Endothelial cell of hepatic sinusoid (primary cell): ENCODE measurements at regions not wholly inside any gene's neighbourhood (a gene's known extent, or its start where the extent isn't known, plus 50 kb on each side); places are given as distances from the start of the nearest gene placed in this dataset.
"Not testable (repeated sequence)": the region's sequence is repeated elsewhere in the genome, so short reads cannot be mapped to it uniquely, and the experiment has no call there.

Source experiments
- in situ Hi-C: cut with HindIII; loops from 2 replicates; pipeline ENCODE4 v1.10.0; 2017; ENCODE audit warnings: low sequenced_read_pairs

DNA sequence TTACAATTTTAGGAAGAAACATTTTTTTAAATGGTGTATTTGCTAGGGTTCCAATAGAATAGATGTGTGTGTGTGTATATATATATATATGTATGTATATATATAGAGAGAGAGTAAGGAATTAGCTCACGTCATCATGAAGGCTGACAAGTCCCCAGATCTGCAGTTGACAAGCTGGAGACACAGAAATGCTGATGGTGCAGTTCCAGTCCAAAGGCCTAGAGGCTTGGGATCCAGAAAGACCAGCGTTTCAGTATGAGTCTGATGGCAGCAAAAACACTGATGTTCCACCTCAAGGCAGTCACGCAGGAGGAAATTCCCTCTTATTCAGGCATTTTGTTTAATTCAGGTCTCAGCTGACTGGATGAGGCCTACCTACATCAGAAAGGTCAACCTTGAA lies 386.8 kb downstream of the PTH2R start:
- in situ Hi-C loops: loop anchor here (5.0 kb wide), 1 partner anchor 56 kb away; no protein-coding TSS in a partner anchor

DNA sequence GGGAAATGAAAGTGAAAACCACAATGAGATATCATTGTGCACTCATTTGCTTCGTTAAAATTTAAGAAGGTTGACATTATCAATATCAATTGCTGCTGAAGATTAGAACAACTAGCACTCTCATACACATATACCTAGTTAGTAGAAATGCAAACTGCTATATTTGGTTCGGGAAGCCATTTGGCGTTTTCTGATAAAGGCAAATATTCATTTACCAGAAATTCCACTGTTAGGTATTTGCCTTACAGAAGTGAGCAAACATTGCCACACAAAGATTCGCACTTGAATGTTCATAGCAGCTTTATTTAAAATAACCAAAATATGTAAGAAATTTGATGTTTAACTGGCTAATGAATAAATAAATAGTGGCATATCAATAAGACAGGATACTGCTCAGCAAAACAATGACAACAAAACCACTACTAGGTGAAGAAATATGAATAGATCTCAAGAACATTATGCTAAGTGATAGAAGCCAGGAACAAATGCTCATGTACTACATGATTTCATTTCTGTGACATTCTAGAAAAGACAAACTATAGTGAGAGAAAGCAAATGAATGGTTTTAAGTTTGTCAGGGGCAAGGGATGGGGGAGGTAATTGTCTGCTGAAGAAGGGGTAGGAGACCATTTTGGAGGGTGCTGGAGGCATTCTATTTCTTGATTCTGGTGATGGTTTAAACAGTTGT lies 387.8 kb downstream of the PTH2R start:
- in situ Hi-C loops: loop anchor here (5.0 kb wide), 1 partner anchor 57 kb away; no protein-coding TSS in a partner anchor

DNA sequence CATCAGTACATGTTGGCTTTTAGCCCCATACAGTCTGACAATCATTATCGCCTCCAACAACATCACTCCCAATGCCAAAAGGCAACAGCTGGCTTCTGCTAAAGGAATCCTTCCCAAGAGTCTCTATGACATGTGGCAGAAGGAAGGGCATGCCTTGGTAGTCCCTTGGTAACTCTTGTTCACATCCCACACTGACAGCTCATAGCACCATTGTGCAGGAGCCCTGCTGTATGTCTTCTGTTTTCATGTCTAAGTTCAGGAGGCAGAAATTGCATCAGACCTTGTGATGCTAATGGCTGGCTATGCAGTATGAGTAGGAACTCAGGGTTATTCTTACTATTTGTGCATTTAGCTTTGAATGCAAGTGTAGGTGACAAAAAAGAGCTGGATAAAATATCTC lies 392.1 kb downstream of the PTH2R start:
- in situ Hi-C loops: no loop called here

DNA sequence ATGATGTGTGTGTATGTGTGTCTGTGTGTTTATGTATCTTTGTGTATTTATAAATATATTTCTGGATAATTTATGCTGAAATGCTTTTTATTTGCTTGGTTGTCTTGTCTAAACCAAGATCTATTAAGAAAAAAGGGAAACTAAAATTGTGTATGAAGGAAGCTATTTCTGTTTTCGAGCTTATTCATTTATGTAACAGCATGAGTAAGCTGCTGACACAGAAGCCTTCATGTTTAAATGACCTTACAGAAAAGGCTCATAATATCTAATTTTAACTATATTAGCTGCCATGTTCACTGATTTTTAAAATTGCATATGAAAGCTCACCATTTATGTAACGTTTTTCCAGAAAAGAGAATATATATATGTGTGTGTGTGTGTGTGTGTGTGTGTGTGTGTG lies 392.8 kb downstream of the PTH2R start:
- in situ Hi-C loops: no loop called here

DNA sequence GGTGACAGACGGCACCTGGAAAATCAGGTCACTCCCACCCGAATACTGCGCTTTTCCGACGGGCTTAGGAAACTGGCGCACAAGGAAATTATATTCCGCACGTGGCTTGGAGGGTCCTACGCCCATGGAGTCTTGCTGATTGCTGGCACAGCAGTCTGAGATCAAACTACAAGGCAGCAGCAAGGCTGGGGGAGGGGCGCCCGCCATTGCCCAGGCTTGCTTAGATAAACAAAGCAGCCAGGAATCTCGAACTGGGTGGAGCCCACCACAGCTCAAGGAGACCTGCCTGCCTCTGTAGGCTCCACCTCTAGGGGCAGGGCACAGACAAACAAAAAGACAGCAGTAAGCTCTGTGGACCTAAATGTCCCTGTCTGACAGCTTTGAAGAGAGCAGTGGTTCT lies 394.3 kb downstream of the PTH2R start:
- in situ Hi-C loops: not testable (repeated sequence)

DNA sequence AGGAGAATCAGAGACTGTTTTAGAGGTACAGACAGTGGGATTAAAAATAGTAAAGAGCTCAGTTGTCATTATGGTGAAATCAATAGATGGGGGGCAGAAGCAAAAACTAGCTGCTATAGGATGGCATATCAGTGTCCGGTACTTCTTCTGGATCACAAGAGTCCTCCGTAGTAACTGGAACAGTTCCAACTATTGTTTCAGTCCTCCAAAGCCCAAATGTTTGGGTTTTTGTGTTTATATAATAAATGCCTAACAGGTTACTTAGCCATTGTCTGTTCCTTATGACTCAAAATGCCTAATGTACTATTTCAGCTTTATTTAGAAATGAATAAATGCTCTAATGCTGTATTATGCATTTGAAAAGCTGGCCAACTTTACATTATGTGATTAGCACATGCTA lies 401.2 kb downstream of the PTH2R start:
- in situ Hi-C loops: no loop called here

DNA sequence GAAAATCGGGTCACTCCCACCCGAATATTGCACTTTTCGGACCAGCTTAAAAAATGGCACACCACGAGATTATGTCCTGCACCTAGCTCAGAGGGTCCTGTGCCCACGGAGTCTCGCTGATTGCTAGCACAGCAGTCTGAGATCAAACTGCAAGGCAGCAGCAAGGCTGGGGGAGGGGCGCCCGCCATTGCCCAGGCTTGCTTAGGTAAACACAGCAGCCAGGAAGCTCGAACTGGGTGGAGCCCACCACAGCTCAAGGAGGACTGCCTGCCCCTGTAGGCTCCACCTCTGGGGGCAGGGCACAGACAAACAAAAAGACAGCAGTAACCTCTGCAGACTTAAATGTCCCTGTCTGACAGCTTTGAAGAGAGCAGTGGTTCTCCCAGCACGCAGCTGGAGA lies 405.3 kb downstream of the PTH2R start:
- in situ Hi-C loops: not testable (repeated sequence)

DNA sequence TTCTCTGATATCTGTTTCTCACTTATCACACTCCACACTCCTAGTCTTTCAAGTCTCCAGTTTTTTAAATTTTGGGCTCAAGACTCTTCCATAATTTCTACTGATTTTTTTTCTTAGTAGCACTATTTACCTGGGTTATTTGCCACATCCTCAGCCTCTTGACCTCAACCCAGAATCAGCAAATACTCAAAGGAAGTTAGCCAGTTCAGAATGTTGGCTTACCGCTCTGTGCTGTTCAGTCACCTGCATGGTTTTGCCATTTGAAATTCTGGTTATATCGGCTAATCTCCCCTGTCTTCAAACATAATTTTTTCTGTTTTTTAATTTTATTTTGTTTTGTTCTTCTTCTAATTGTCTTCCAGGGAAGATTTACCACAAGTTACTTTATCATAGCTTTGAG lies 412.6 kb downstream of the PTH2R start:
- in situ Hi-C loops: no loop called here

DNA sequence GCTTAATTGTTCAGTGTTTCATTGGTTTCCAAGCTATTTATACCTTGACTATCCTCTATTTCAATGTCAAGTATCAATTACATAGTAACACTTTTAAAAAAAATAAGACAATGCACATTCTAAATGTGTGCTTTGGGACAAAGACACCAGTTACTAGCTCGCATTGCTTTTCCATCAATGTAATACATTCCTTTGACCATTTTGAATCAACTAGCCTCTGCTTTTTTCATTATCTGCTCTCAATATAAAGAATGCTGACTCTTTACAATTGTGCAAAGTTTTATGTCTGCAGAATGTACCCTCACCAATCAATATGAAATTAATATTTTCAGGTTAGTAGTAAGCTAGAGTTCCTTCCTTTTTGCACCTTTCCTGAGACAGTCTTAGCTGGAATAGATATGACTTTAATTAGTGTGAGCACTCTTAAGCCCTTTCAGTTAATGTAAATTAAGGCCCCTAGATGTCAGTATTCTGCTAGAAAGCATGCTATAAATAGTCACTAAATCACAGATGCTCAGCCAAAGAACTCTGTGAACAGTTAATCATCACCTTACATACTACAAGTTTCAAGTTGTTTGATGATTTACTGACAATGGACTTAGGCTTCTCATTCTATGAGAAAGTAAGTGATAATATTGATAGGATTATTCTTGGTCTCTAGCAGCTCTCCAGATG lies 413.6 kb downstream of the PTH2R start:
- in situ Hi-C loops: no loop called here

DNA sequence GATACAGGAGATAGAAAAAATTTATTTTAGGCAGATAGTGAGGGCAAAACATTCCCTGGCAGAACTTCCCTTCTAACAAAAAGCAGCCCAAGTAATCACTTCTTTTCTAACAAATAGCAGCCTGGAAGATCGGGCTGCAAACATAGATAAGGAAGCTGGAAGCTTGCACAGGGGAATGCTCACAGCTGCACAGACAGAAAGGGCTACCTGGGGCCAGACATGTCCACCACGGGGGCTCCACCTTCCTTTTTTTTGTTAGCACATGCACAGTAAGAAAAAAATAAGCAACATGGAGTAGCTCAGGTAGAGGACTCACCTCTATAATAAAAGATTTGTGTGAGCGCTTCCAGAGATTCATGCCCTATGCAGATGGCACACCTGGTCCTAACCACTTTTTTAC lies 420.5 kb downstream of the PTH2R start:
- in situ Hi-C loops: no loop called here

DNA sequence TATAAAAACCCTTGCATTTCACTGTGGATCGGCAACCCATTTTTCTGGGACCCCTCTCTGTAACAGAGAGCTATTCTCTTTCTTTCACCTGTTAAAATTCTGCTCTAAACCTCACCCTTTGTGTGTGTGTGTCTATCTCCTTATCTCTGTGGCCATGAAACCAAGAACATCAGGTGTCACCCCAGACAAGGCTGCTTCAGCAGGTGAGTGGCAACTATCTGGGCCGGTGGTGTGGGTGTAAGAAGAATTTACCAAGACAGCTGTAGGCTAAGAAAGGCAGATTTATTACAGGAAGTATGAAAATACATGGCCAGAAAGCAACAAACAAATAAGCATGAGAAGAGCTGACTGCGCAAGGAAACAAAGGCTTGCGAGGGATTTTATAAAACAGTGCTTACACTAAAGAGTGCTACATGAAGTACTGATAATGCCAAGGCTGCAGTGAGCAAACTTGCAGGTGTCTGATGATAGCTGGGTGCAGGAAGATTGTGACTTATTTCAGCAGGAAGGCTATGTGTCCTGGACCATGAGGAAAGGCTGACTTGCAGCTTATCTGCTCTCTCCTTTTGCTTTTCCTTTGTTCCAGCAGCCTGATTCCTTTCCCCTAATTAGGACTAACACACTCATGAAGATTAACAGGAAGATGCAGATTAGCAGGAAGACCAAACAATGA lies 421.1 kb downstream of the PTH2R start:
- in situ Hi-C loops: no loop called here

DNA sequence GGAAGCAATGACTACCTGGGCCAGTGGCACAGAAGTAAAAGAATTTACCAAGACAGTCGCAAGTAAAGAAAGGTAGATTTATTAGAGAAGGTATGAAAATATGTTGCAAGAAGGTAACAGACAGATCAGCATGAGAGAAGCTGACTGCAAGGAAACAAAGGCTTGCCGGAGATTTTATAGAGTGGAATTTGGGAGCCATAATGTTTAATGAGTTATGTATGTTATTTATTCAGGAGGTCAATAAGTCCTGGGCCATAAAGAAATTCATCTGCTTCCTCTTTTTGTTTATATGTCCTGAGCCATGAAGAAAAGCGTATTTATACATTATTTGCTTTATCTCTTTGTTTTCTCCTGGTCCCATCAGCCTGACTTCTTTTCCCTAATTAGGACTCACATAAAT lies 423.6 kb downstream of the PTH2R start:
- in situ Hi-C loops: no loop called here

DNA sequence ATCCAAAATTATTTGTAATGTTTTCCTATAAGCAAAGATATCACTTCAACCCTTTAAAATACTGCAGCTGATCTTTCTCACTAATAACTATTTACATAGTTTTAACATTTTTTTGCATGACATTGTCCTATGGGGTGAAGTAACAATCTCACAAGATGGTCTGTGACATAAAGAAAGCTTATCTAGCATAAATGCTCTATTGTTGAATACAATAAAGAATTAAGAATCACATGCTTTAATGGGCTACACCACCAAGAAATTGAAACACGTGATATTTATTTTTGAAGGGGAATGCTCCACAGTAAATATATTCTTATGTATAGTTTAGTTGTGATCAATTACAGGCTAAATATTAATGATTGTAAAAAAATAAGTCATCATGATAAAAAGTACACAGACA lies 441.1 kb downstream of the PTH2R start:
- in situ Hi-C loops: no loop called here

DNA sequence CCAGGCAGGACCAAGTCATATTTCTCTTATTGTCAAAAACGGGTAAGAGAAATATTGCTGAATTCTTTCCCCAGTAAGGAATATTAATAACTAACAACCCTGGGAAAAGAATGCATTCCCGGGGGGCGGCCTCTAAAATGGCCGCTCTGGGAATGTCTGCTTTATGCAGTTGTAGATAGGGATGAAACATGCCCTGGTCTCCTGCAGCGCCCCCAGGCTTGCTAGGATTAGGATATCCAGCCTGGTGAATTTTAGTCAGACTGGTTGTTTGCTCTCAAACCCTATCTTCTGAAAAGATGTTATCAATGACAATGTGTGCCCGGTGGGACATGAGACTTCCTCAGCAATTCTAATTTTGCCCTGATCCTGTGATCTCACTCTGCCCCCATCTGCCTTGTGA lies 448.1 kb downstream of the PTH2R start:
- in situ Hi-C loops: no loop called here

DNA sequence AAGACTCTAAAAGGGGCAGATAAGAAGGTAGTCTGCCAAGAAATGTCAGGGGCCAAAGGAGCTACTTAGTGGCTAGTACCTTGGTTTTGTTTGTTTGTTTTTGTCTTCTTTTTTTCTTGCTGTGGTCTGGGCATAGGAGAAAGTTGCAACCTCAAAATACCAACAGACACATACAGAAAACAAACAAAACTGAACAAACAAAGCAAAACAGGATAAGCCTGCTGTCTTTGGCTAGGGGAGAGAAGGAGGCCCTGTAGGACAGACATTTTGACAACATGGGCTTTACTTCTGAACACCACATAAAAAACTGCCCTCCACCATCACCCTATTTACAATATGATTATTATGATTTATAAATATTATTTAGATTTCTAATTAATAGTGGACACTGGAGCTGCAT lies 460.8 kb downstream of the PTH2R start:
- in situ Hi-C loops: no loop called here

DNA sequence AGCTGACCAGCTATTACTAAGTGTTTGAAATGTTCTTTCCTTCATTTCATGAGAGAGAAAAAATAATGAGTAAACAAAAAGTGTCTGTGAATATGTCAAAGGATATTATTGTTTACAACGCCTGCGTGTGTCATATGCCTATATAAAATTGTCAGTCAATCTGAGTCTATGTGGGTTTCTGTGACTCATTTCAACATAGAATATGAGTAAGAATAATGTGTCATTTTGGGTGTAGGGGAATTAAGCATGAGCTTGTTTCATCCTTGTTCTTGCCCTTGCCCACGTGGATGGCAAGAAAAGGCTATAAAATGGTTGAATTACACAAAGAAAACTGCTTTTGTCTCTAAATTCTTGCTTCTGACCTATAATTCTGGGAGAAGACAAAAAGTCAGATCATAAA lies 466.0 kb downstream of the PTH2R start:
- in situ Hi-C loops: no loop called here

DNA sequence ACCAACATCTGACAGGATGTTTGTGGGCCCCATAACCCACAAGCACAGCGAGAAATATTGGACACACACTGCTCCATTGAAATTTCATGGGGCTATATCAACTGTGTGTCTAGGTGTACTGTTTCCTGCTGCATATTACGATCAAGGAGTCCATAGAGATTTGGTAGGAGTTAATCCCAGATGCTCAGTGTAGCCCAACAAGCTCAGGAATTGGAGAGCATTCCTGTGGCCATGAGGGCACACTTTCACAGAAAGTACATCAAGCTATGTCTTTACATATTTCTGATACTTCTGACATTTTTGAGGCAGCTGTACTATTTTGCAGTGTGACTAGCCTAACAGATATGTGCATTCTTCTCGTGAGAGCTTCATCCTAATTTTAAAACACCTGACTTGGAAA lies 473.1 kb downstream of the PTH2R start:
- in situ Hi-C loops: no loop called here

DNA sequence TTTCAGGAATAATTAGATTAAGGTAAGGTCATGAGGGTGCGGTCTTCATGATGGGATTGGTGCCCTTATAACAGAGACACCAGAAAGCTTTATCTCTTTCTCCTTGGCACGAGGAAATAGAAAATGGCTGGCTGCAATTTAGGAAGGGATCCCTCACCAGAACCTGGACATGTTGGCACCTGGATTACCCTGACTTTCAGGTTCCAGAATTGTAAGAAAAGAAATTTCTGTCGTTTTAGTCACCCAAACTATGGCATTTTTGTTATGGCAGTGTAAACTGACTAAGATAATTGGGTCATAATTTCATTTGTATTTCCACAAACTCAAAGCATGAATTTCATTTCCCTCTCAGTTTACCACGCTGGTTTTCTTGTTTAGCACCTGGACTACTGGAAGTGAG lies 473.6 kb downstream of the PTH2R start:
- in situ Hi-C loops: no loop called here

DNA sequence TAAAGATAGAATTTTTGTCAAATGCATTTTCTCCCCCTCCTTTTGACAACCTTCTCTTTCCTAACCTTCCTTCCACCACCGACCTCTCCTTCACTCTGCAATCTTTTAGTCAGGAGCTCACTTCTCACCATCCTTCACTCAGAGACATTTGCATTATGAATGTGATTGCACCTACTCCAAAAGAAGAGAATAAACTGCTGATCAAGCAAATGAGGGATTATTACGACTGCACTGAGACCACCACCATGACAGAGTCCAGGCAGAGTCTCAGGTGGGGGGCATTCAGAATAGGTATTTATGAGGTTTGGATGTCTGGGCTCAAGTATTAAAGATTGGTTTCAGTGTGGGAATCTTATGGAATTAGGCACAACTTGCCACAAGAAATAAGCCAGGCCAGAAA lies 483.9 kb downstream of the PTH2R start:
- in situ Hi-C loops: no loop called here

DNA sequence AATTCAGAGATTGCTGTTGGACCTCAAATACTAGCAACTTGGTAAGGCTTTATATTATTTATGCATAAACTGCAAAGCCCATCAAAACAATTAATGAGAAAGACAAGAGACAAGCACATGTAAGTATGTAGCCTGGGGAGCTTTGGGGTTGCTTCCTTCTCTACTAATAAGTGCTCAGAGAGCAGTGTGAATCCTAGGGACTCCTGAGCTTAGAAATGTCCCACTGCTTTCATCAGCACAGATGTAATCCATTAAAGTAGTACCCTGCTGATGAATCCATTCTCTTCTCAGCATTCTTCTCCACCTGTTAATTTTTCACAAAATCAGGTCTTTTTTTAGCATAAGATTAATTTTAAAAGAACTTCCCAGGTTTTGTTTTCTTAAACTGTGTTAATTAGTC lies 485.6 kb downstream of the PTH2R start:
- in situ Hi-C loops: no loop called here

DNA sequence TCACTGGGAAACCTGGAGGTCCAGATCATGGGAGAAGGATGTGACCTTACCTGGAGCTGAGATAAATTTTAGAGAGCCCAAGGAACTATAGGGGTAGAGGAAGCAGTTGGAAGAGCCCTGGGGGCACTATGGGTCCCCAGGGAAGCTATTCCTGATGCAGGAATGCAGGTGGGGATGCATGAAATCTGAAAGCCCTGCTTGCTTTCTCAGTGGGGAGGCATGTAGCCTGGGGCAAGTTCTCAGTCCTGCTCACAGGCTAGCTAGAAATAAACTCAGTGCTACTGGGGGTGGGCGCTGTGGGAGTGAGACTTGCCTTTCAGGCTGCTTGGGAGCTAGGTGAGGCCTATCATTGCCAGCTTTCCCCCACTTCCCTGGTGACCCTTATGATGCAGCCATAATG lies 499.7 kb downstream of the PTH2R start:
- in situ Hi-C loops: no loop called here

DNA sequence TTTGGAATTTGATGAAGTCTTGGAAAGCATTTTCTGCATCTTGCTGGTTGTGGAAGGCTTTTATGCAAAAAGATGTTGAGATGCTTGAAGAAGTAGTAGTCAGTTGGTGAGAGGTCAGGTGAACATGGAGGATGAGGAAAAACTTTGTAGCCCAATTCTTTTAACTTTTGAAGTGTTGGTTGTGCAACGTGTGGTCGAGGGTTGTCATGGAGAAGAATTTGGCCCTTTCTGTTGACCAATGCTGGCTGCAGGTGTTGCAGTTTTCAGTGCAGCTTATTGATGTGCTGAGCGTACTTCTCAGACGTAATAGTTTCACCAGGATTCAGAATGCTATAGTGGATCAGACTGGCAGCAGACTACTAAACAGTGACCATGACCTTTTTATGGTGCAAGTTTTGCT lies 508.4 kb upstream of the MAP2 start:
- in situ Hi-C loops: no loop called here
